HepG2 (cell line): ENCODE measurements at regions not wholly inside any gene's neighbourhood (a gene's known extent, or its start where the extent isn't known, plus 50 kb on each side); places are given as distances from the start of the nearest gene placed in this dataset.

Source experiments
- TARDBP ChIP-seq: sonication (generic); formaldehyde crosslinking; IDR thresholded peaks from 2 replicates; pipeline ENCODE4 v1.8.0; 2022; ENCODE audit warnings: mild to moderate bottlenecking, missing genetic modification reagents
- TF ChIP-seq, protein P1 (sequence below): sonication (generic); formaldehyde crosslinking; IDR thresholded peaks from 2 replicates; pipeline ENCODE4 v1.4.0; 2020; ENCODE audit warnings: missing genetic modification reagents

DNA sequence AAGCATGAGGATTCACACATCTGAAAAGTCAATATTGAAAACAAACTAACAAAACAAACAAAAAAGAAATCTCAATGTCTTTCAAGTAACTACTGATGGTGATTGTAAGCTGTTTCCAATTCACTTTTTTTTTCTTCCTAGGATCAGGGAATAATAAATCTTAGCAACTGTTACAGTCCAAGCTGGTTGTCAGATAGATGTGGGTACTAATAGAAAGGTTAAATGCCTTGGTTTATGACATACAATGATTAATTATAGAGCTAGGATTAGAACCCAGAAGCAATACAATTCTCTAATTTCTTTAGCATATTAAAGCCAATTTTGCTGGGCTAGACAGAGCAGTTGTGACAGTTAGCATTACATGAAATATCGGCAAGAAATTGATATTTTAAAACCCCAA is 1301.6 kb downstream of the EPHA7 start:
- TF ChIP-seq, protein P1, sequence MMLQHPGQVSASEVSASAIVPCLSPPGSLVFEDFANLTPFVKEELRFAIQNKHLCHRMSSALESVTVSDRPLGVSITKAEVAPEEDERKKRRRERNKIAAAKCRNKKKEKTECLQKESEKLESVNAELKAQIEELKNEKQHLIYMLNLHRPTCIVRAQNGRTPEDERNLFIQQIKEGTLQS = no peak
- no peak for TF ChIP-seq TARDBP (CRISPR knock-in tag)
